Testis (tissue), 2 donors: ENCODE measurements at regions not wholly inside any gene's neighbourhood (a gene's known extent, or its start where the extent isn't known, plus 50 kb on each side); places are given as distances from the start of the nearest gene placed in this dataset.

Source experiments
- DNase-seq: peaks from one replicate; pipeline ENCODE4 v3.0.0-alpha.2; 2019
- H3K27ac ChIP-seq, 2 donors: fragments of 200-600 bp; sonication (generic); one replicate each; pipeline ENCODE4 v1.5.1; 2019
- H3K27me3 ChIP-seq: fragments of 200-600 bp; sonication (generic); one replicate; pipeline ENCODE4 v1.5.1; 2019
- H3K36me3 ChIP-seq: fragments of 200-600 bp; sonication (generic); one replicate; pipeline ENCODE4 v1.5.1; 2017; ENCODE audit warnings: low read depth; ENCODE audit errors: missing control alignments
- H3K4me1 ChIP-seq: fragments of 200-600 bp; sonication (generic); one replicate; pipeline ENCODE4 v1.5.1; 2019
- H3K4me3 ChIP-seq, 2 donors: fragments of 200-600 bp; sonication (generic); one replicate each; pipeline ENCODE4 v1.5.1; 2017 to 2019
- H3K9me3 ChIP-seq: fragments of 200-600 bp; sonication (generic); one replicate; pipeline ENCODE4 v1.5.1; 2017
- CTCF ChIP-seq, 3 experiments: fragments of 450-650 bp in 2 of 3; fragments of 200-600 bp in 1 of 3; sonication (generic) in 1 of 3; IDR thresholded peaks; one replicate each; pipeline ENCODE4 v1.5.1; 2016 to 2019; ENCODE audit warnings: antibody characterized with exemption in 3 of 3, mild to moderate bottlenecking in 2 of 3, moderate library complexity in 1 of 3
- POLR2A ChIP-seq: fragments of 450-650 bp; IDR thresholded peaks from one replicate; pipeline ENCODE4 v1.6.1; 2017; ENCODE audit warnings: antibody characterized with exemption, mild to moderate bottlenecking, moderate library complexity
- WGBS, 2 donors: methylation state at CpG; one replicate each; pipeline ENCODE4 v1.1.5; 2018; 5-methylcytosine and 5-hydroxymethylcytosine counted together
- intact Hi-C: fragments of 100-400 bp; cut with DNase I; formaldehyde crosslinking; loops from one replicate; pipeline ENCODE4 v1.15.1; 2023; ENCODE audit warnings: low total_unique reads

GRCh38 chr6:153437193-153437592 lies 306.1 kb upstream of the RGS17 start:
- intact Hi-C loops = no loop called here

GRCh38 chr6:153436351-153436750 lies 305.3 kb upstream of the RGS17 start:
- no peak overlapping the region for H3K27ac ChIP-seq
- H3K4me1 ChIP-seq = no peaks in the 10 kb centered on the region
- 56 to 74% methylated on average over 5 of the region's 5 CpGs for WGBS, 2 donors
- no peak for TF ChIP-seq CTCF (IDR thresholded peaks at IDR 0.05)
- no peak for TF ChIP-seq POLR2A
- no peaks in the 10 kb centered on the region for H3K36me3 ChIP-seq
- H3K4me3 ChIP-seq = no peak overlapping the region
- no peak for DNase-seq
- intact Hi-C loops = no loop called here
- no peaks in the 10 kb centered on the region for H3K27me3 ChIP-seq
- H3K9me3 ChIP-seq = no peaks in the 10 kb centered on the region

More at GRCh38 chr6:153437193-153437592, 306.1 kb upstream of the RGS17 start:
- no peak for DNase-seq
- Histone ChIP-seq H3K27me3 (no peaks in the 10 kb centered on the region), H3K9me3 (no peaks in the 10 kb centered on the region), H3K4me3 (no peak overlapping the region), H3K4me1 (no peaks in the 10 kb centered on the region), H3K36me3 (no peaks in the 10 kb centered on the region), H3K27ac (no peak overlapping the region)
- no peak for TF ChIP-seq CTCF (IDR thresholded peaks at IDR 0.05)
- no peak for TF ChIP-seq POLR2A
- 36 to 39% methylated on average over 3 of the region's 3 CpGs for WGBS, 2 donors

- intact Hi-C loops = no loop called here
- Histone ChIP-seq H3K4me3 (no peak overlapping the region), H3K36me3 (no peaks in the 10 kb centered on the region), H3K27me3 (no peaks in the 10 kb centered on the region), H3K4me1 (no peaks in the 10 kb centered on the region), H3K9me3 (no peaks in the 10 kb centered on the region), H3K27ac (no peak overlapping the region)
- TF ChIP-seq CTCF (IDR thresholded peaks at IDR 0.05) (no peak), POLR2A (no peak)
- DNase-seq = no peak
Measured at GRCh38 chr6:153435787-153436186, 304.7 kb upstream of the RGS17 start.

- Histone ChIP-seq H3K27me3 (no peaks in the 10 kb centered on the region), H3K9me3 (no peaks in the 10 kb centered on the region), H3K4me1 (no peaks in the 10 kb centered on the region), H3K27ac (no peak overlapping the region), H3K36me3 (no peaks in the 10 kb centered on the region), H3K4me3 (no peak overlapping the region)
- TF ChIP-seq POLR2A (no peak), CTCF (IDR thresholded peaks at IDR 0.05) (no peak)
- WGBS, 2 donors = 47 to 67% methylated on average over 2 of the region's 2 CpGs
- no peak for DNase-seq
- intact Hi-C loops = no loop called here
Measured at GRCh38 chr6:153425536-153425935, 294.5 kb upstream of the RGS17 start.

GRCh38 chr6:153424719-153425400 lies 293.8 kb upstream of the RGS17 start:
- intact Hi-C loops = no loop called here
- Histone ChIP-seq H3K27me3 (no peaks in the 10 kb centered on the region), H3K36me3 (no peaks in the 10 kb centered on the region), H3K9me3 (no peaks in the 10 kb centered on the region), H3K4me3 (no peak overlapping the region), H3K27ac (no peak overlapping the region), H3K4me1 (no peaks in the 10 kb centered on the region)
- WGBS, 2 donors = 68 to 71% methylated on average over 5 of the region's 5 CpGs
- DNase-seq = no peak
- no peak for TF ChIP-seq CTCF (IDR thresholded peaks at IDR 0.05)
- no peak for TF ChIP-seq POLR2A
